Right ventricle myocardium superior (tissue), 1 donor: ENCODE measurements at regions not wholly inside any gene's neighbourhood (a gene's known extent, or its start where the extent isn't known, plus 50 kb on each side); places are given as distances from the start of the nearest gene placed in this dataset.
"Not testable (repeated sequence)": the region's sequence is repeated elsewhere in the genome, so short reads cannot be mapped to it uniquely, and the experiment has no call there.

Experiments used
- ATAC-seq: fragments of 200-7000 bp; cut with Tn5 transposase; one replicate; pipeline ENCODE4 v1.9.1; 2020; ENCODE audit warnings: mild to moderate bottlenecking; ENCODE audit not compliant: poor library complexity
- DNase-seq: peaks from one replicate; pipeline ENCODE4 v3.0.0-alpha.2; 2020
- intact Hi-C: fragments of 100-400 bp; cut with DNase I; formaldehyde crosslinking; loops from one replicate; pipeline ENCODE4 v1.11.2; 2022
- donor health status: DM: no; HTN: yes; CAD: no; lungs with severe emphysema.

DNA sequence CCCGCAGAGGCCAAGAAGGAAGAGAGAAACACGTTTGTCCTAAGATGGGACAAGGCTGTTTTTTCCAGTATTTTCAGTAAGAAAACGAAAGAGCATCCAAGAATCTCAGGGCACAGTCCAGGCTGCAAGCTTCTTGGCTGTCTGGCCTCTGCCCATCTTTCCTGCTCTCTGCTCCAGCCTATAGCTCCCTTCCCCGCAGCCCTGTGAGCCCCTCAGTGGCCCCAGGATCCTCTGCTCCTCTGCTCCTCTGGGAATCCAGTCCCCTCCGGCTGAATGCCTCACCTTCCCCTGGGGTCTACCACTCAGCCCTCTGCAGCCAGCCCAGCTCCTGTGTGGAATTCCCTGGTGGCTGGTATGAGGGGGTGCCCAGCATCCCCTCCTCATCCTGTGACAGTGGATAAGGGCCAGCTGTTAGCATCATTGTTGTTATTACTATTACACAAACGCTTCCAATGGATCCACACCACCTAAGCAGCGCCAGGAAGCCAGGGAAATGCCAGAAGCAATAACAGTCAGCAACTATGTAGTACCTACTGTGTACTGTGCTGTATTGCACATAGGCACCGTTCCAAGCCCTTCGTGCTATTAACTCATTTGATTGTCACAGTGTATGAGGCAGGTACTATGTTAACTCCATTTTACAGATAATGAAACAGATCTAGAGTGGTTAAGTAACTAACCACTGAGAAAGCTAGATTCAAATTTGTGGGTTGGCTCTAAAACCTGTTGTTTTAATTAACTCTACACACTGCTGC is 60.3 kb upstream of the PTPN1 start:
- ATAC-seq (no peak), DNase-seq (no peak)
- intact Hi-C loops, result loop anchor here (10.0 kb wide), 1 partner anchor 145 kb away; no protein-coding TSS in a partner anchor

DNA sequence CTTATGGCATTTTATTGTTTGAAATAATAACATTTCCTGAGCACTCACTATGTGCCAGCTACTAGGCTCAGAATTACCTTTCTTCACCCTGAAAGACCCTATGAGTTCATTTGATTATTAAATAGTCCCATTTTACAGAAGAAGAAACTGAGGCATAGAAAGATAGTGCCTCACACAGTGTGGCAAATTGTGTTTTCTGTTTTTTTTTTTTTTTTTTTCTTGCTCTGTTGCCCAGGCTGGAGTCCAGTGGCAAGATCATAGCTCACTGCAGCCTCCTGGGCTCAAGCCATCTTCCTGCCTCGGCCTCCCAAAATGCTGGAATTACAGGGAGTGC is 59.7 kb upstream of the PTPN1 start:
- ATAC-seq (no peak), DNase-seq (no peak)
- intact Hi-C loops, result loop anchor here (10.0 kb wide), 1 partner anchor 146 kb away; no protein-coding TSS in a partner anchor

DNA sequence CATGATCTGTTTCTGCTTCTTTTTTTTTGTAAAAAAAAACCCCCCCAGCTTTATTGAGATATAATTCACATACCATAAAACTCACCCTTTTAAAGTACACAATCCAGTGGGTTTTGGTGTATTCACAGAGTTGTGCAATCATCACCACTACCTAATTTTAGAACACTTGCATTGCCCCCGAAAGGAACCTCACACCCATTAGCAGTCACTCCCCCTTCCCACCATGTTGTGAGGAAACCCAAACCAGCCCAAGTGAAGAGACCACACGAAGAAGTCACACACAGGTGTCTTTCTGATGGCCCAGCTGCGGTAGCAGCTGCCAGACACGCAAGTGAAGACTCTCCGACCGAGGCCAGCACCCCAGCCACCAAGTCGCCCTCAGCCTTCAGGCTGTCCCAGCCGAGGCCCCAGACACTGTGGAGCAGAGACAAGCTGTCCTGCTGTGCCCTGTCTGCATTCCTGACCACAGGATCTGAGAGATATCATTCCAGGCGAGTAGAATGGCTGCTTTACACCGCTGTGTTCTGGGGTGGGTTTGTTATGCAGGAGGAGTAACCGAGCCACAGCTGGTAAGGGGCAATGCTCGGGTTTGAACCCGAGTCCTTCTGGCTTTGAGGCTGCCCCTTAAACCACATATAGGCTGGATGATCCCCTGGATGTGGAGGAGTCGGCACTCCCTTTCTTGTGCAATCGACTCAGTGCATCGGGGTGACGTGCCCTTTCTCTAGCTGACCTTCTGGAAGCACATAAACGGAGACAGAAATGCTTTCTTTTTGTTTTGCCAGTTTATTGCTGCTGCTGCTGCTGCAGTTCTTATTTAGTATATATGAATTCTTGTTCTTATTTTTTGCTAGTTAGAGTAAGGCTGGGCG is 59.1 kb upstream of the PTPN1 start:
- intact Hi-C loops, result loop anchor here (10.0 kb wide), 1 partner anchor 146 kb away; no protein-coding TSS in a partner anchor
- peak; percentile 74 for ATAC-seq
- DNase-seq, result peak; percentile 57

DNA sequence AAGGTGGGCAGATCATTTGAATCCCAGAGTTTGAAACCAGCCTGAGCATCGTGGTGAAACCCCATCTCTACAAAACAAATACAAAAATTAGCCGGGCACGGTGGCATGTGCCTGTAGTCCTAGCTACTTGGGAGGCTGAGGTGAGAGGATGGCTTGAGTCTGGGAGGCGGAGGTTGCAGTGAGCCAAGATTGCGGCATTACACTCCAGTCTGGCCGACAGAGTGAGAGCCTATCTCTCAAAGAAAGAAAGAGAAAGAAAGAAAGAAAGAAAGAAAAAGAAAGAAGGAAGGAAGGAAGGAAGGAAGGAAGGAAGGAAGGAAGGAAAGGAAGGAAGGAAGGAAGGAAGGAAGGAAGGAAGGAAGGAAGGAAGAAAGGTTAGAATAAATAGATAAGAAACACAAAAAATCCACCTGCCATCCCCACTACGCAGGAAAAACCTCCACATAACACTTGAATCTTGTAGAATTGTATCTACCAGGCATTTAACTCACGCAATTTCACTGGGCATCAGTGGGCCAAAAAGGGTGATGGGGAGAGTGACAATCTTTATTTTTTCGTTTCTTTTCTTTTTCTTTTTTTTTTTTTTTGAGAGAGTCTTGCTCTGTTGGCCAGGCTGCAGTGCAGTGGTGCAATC is 58.3 kb upstream of the PTPN1 start:
- intact Hi-C loops, result loop anchor here (10.0 kb wide), 1 partner anchor 147 kb away; no protein-coding TSS in a partner anchor
- not testable (repeated sequence) for ATAC-seq, DNase-seq

DNA sequence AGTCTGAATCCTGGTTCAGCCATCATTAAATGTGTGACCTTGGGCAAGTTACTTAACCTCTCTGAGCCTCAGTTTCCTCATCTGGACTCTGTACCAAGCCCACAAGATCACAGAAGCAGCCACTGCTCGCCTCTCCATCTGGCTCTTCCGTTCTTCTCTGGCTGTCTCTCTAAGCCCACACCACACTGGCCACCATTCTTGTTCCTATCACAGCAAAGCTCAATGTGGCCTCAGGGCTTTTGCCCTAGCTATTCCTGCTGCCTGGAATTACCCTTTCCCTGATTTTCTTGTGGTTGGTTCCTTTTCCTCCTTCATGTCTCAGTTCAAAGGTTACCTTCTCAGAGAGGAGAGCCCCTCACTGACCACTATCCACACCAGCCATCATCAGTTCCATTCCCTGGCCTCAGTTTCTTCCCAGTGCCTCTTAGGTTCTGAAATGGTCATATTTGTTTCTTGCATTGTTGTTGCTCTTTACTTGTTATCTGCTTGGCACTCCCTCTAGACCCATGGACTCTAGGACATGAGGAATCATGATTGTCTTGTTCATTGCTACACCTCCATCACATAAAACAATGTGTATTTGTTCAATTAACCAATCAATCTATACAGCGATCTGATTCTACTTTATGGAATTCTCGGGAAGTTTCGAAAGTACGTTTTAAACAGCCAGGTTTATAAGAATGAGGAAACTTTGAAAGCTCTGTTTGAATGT is 56.5 kb upstream of the PTPN1 start:
- no peak for ATAC-seq
- intact Hi-C loops, result loop anchor here (10.0 kb wide), 1 partner anchor 149 kb away; no protein-coding TSS in a partner anchor

DNA sequence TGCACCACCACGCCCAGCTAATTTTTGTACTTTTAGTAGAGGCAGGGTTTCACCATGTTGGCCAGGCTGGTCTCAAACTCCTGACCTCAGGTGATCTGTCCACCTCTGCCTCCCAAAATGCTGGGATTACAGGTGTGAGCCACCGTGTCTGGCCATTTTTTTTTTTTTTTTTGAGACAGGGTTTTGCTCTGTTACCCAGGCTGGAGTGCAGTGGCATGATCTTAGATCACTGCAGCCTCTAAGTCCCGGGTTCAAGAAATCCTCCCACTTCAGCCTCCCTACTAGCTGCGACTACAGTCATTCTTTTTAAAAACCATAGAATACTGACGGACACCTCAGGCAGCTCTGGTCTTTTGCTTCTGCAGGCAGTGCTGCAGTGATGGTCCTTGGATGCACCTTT is 54.9 kb upstream of the PTPN1 start:
- ATAC-seq, DNase-seq: not testable (repeated sequence)
- intact Hi-C loops, result loop anchor here (10.0 kb wide), 1 partner anchor 150 kb away; no protein-coding TSS in a partner anchor

More for the DNA sequence above, 56.5 kb upstream of the PTPN1 start:
- no peak for DNase-seq

DNA sequence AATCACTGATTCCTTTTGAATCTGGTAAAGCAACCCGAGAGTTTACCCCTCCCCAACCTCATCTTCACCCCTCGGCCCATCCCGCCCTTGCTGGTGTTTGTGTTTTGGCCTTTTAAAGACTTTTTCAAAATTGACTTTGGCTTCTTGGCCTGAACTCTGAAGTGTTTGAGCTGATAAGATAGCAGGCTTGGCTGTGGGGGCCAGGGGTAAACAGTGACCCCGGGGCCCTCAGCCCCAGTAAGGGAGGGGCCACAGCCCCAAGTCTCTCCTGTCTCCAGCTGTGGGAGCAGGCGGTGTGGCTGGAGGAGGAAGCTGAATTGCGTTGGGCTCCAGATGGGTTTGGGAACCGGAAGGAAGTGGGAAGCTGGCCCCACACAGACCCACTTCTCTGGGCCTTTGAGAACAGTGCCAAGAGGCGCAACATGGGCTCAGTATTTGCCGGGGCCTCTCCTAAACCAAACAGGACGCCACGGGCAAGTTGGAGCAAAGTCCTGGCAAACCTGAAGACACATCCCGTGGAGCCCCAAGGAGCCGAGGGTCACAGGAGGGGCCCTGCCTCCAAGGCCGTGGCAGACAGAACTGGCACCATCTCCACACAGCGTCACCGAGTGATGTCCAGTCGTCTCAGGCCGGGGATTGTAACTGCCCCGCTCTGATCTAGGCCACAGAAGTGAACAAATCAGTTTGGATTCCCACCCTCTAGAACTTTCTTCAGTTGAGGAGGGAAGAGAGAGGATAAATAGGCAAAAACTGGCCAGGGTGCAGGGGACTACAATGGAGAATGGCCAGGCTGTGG is 54.3 kb upstream of the PTPN1 start:
- intact Hi-C loops, result loop anchor here (10.0 kb wide), 1 partner anchor 151 kb away; no protein-coding TSS in a partner anchor
- ATAC-seq (peak; percentile 14), DNase-seq (peak; percentile 63)

DNA sequence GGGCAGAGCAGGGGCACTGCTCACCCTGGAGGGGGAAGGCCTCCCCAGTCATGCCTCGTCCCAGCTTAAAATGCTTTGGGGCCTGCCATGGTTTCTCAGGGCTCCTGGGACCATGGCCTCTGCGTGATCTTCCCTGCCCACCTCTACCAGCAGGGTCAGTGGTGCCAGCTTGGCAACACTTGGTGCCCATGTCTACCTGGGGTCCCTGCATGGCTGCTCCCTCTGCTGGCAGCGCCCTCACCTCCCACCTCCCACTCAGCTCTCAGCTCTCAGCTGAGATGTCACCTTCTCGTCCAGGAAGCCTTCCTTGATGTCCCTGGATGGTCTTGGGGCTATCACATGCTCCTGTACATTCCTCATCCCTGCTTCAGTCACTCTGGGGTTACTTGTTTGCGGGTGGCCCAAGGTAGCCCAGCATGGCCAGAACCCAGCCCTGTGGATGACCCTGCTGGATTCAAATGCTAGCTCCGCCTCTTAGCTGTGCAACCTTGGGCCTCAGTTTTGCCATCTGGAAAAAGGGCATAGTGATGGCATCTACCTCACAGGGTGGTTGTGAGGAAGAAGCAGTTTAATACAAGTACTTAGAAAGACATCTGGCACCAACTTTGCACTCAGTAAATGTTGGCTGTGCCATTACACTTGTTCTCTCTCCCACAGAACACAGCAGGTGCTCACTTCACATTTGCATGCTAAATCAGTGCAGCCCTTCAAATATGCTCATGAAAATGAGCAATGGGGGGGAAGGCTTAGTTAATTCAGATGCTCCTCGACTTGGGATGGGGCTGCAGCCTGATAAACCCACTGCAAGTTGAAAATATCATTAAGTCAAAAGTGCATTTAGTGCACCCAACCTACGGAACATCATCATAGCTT is 53.5 kb upstream of the PTPN1 start:
- intact Hi-C loops, result loop anchor here (10.0 kb wide), 1 partner anchor 152 kb away; no protein-coding TSS in a partner anchor
- DNase-seq, result no peak
- ATAC-seq, result no peak

DNA sequence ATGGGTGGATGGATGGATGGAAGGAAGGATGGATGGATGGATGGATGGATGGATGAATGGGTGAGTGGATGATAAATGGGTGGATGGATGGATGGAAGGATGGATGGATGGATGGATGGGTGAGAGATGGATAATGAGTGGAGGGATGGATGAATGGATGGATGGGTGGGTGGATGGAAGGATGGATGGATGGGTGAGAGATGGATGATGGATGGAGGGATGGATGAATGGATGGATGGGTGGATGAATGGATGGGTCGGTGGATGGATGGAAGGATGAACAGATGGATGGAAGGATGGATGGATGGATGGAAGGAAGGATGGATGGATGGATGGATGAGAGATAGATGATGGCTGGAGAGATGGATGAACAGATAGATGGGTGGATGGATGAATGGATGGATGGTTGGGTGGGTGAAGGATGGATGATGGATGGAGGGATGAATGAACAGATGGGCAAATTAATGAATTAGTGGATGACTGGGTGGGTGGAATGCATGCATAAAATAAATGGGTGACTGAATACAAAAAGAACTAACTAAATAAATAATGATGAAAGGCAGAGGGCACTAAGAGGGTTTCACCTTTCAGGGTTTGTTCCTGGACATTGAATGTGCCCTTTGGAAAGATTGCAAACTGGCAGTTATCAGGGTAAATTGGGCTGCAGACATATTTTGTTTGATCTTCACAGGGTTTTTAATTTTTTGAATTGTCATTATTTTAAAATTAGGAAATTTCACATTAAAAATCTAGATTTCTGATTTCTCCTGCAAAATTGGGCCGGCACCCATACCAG is 50.9 kb upstream of the PTPN1 start:
- intact Hi-C loops, result loop anchor here (10.0 kb wide), 1 partner anchor 155 kb away; no protein-coding TSS in a partner anchor
- DNase-seq (no peak), ATAC-seq (no peak)

DNA sequence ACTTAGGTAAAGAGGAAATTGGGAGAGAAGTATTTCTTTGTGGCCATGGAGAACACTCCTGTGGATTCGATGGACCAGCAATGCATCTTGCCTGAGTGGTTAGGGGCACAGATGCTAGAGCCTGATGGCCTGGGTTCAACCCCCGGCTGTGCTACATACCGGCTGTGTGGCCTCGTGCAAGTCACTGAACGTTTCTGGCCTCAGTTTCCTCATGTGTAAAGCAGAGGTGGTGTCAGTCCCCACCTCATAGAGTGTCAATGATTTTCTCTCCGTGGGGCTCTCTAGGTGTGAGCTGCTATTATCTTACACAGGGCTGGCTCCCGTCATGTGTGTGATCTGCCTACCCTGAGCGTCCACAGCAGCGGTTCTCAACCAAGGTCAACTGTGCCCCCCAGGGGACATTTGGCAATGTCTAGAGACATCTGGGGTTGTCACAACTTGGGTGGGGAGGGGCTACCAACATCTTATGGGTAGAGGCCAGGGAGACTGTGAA is 50.0 kb upstream of the PTPN1 start:
- no peak for DNase-seq
- no peak for ATAC-seq
- intact Hi-C loops, result loop anchor here (5.0 kb wide), 1 partner anchor 63 kb away; no protein-coding TSS in a partner anchor
